K562 (cell line): ENCODE measurements at regions not wholly inside any gene's neighbourhood (a gene's known extent, or its start where the extent isn't known, plus 50 kb on each side); places are given as distances from the start of the nearest gene placed in this dataset.

Source experiments
- SAFB2 ChIP-seq: fragments of 200-400 bp; formaldehyde crosslinking; IDR thresholded peaks from 2 replicates; pipeline ENCODE4 v1.6.1; 2018; ENCODE audit warnings: borderline replicate concordance, low read length, low read depth, moderate library complexity; ENCODE audit not compliant: severe bottlenecking
- TF ChIP-seq, protein P1 (sequence below), 3 experiments: IDR thresholded peaks in 2 of 3; conservative IDR thresholded peaks in 1 of 3; 2 replicates each; pipeline ENCODE4 v1.5.1; 2011 to 2012; ENCODE audit warnings: low read length in 3 of 3, mild to moderate bottlenecking in 3 of 3, control low read depth in 2 of 3, improper control_type of control experiment in 1 of 3, inconsistent platforms in 1 of 3, low read depth in 1 of 3, mixed read lengths in 1 of 3, moderate library complexity in 1 of 3; ENCODE audit not compliant: insufficient read depth in 2 of 3

DNA sequence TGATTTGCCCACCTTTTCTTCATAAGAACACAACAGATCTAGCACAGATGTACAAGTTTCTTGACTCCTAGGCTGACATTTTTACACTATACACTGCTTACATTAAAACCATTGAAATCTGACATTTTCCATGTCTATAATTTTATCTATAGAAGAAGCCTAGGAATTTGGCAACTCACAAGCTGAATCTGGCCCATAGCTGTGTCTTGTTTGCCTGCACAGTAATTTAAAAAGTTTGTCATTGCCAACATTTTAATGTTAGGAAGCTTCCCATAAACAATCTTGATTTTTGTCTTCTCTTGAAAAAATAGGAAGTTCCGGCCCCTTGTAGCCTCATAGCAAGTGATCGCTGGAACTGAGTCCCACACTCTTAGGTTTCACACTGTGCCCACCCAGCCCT is 394.6 kb upstream of the AZI2 start:
- TF ChIP-seq SAFB2: no peak
- TF ChIP-seq, protein P1, sequence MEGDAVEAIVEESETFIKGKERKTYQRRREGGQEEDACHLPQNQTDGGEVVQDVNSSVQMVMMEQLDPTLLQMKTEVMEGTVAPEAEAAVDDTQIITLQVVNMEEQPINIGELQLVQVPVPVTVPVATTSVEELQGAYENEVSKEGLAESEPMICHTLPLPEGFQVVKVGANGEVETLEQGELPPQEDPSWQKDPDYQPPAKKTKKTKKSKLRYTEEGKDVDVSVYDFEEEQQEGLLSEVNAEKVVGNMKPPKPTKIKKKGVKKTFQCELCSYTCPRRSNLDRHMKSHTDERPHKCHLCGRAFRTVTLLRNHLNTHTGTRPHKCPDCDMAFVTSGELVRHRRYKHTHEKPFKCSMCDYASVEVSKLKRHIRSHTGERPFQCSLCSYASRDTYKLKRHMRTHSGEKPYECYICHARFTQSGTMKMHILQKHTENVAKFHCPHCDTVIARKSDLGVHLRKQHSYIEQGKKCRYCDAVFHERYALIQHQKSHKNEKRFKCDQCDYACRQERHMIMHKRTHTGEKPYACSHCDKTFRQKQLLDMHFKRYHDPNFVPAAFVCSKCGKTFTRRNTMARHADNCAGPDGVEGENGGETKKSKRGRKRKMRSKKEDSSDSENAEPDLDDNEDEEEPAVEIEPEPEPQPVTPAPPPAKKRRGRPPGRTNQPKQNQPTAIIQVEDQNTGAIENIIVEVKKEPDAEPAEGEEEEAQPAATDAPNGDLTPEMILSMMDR (IDR thresholded peaks at IDR 0.05 in 2 of 3, conservative IDR thresholded peaks at IDR 0.05 in 1 of 3; ENCODE audit: insufficient read depth in 2 of 3, low read depth in 1 of 3, low read length in 3 of 3): no peak
